HG03442 (cell line): ENCODE measurements at regions not wholly inside any gene's neighbourhood (a gene's known extent, or its start where the extent isn't known, plus 50 kb on each side); places are given as distances from the start of the nearest gene placed in this dataset.

Experiments used
- ATAC-seq: cut with Tn5 transposase; IDR thresholded peaks from one replicate; pipeline ENCODE4 v1.9.1; 2021; ENCODE audit warnings: mild to moderate bottlenecking, moderate library complexity; ENCODE audit not compliant: unreplicated experiment

- peak; percentile 91 for ATAC-seq
Observed at GRCh38 chr5:101942321-101942882, 353.7 kb downstream of the SLCO4C1 start.

- no peak for ATAC-seq
Observed at GRCh38 chr5:101937041-101937440, 359.0 kb downstream of the SLCO4C1 start.

- ATAC-seq: no peak
Observed at GRCh38 chr5:101935086-101935485, 361.0 kb downstream of the SLCO4C1 start.

- no peak for ATAC-seq
Observed at GRCh38 chr5:101932599-101932998, 363.5 kb downstream of the SLCO4C1 start.

- ATAC-seq: no peak
Observed at GRCh38 chr5:101929628-101930027, 366.5 kb downstream of the SLCO4C1 start.

- no peak for ATAC-seq
Observed at GRCh38 chr5:101917166-101917565, 378.9 kb downstream of the SLCO4C1 start.

GRCh38 chr5:101915554-101915953 is 380.5 kb downstream of the SLCO4C1 start:
- no peak for ATAC-seq

- no peak for ATAC-seq
Observed at GRCh38 chr5:101904736-101905135, 391.3 kb downstream of the SLCO4C1 start.

GRCh38 chr5:101897914-101898313 is 398.2 kb downstream of the SLCO4C1 start:
- peak; percentile 52 for ATAC-seq

- ATAC-seq: no peak
Observed at GRCh38 chr5:101894985-101895384, 401.1 kb downstream of the SLCO4C1 start.

GRCh38 chr5:101878190-101878589 is 417.9 kb downstream of the SLCO4C1 start:
- no peak for ATAC-seq

GRCh38 chr5:101877451-101877850 is 418.6 kb downstream of the SLCO4C1 start:
- no peak for ATAC-seq

- ATAC-seq: no peak
Observed at GRCh38 chr5:101866473-101866872, 429.6 kb downstream of the SLCO4C1 start.

GRCh38 chr5:101860563-101860962 is 435.5 kb downstream of the SLCO4C1 start:
- no peak for ATAC-seq

GRCh38 chr5:101860145-101860544 is 435.9 kb downstream of the SLCO4C1 start:
- ATAC-seq: no peak

GRCh38 chr5:101846496-101846895 is 449.6 kb downstream of the SLCO4C1 start:
- ATAC-seq: no peak

- ATAC-seq: no peak
Observed at GRCh38 chr5:101843055-101843454, 453.0 kb downstream of the SLCO4C1 start.

GRCh38 chr5:101838435-101838834 is 457.6 kb downstream of the SLCO4C1 start:
- ATAC-seq: no peak

- ATAC-seq: no peak
Observed at GRCh38 chr5:101829255-101829654, 466.8 kb downstream of the SLCO4C1 start.

- no peak for ATAC-seq
Observed at GRCh38 chr5:101811466-101811865, 484.6 kb downstream of the SLCO4C1 start.

- no peak for ATAC-seq
Observed at GRCh38 chr5:101806410-101806809, 489.7 kb downstream of the SLCO4C1 start.

GRCh38 chr5:101796427-101796826 is 499.7 kb downstream of the SLCO4C1 start:
- ATAC-seq: no peak

- ATAC-seq: no peak
Observed at GRCh38 chr5:101788797-101789196, 507.3 kb downstream of the SLCO4C1 start.
